ENCODE measurements at regions not wholly inside any gene's neighbourhood (a gene's known extent, or its start where the extent isn't known, plus 50 kb on each side); places are given as distances from the start of the nearest gene placed in this dataset.

DNA sequence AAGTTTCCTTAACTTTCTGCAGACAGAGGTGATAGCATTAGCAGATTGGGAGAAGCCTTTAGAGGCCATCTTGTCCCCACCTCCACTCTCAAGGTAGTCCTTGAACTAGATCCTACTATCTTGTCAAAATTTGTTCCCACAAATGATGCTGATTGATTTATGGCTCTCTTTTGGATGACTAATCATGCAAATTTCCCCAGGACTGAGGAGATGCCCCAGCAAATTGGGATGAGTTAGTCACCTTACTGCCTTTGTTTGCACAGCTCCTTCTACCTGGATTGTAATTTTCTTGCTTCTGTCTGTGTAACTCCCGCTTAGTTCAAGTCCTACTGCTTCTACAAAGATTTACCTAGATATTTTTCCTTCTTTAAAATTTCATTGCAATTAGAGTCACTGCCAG is 391.4 kb upstream of the CADM1 start:
- TF ChIP-seq EZH2phosphoT487 (IDR thresholded peaks at IDR 0.05; ENCODE audit: insufficient read depth, low read depth) (no peak), EZH2 (IDR thresholded peaks at IDR 0.05; ENCODE audit: insufficient read depth, poor library complexity, severe bottlenecking) (no peak)

All from GM23248 (cell line).